ENCODE measurements at regions not wholly inside any gene's neighbourhood (a gene's known extent, or its start where the extent isn't known, plus 50 kb on each side); places are given as distances from the start of the nearest gene placed in this dataset.

GRCh38 chr7:114209968-114210367 is 204.6 kb upstream of the FOXP2 start:
- TF ChIP-seq POLR2A (IDR thresholded peaks at IDR 0.05) (no peak), CTCF (IDR thresholded peaks at IDR 0.05) (no peak), EP300 (IDR thresholded peaks at IDR 0.05) (no peak)
- Histone ChIP-seq H3K9me3 (no peaks in the 10 kb centered on the region), H3K27ac (no peak overlapping the region), H3K4me1 (no peaks in the 10 kb centered on the region), H3K27me3 (no peaks in the 10 kb centered on the region), H3K4me3 (no peak overlapping the region), H3K36me3 (no peaks in the 10 kb centered on the region)
- 74 to 85% methylated on average over 1 of the region's 1 CpG for WGBS, 2 donors
- no peak for DNase-seq (ENCODE audit: low spot score in 2 of 2)

DNA sequence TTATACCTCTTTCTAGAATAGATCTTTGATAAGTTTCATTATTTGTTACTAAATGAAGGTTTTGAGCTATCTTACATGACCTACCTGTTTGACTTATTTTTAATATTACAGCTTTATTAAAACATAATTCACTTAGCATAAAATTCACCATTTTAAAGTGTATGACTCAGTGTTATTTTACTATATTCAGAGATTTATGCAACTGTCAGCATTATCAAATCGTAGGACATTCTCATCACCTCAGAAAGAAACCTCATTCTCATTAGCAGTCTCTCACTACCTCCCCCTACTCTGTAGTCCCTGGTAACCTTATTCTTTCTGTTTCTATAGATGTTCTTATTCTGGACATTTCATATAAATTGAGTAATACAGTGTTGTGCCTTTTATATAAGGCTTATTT is 207.9 kb upstream of the FOXP2 start:
- Histone ChIP-seq H3K4me3 (no peak overlapping the region), H3K27me3 (no peaks in the 10 kb centered on the region), H3K36me3 (no peaks in the 10 kb centered on the region), H3K4me1 (no peaks in the 10 kb centered on the region), H3K27ac (no peak overlapping the region), H3K9me3 (no peaks in the 10 kb centered on the region)
- 75 to 79% methylated on average over 1 of the region's 1 CpG for WGBS, 2 donors
- TF ChIP-seq CTCF (IDR thresholded peaks at IDR 0.05) (no peak), POLR2A (IDR thresholded peaks at IDR 0.05) (no peak), EP300 (IDR thresholded peaks at IDR 0.05) (no peak)
- DNase-seq (ENCODE audit: low spot score in 2 of 2) = no peak

DNA sequence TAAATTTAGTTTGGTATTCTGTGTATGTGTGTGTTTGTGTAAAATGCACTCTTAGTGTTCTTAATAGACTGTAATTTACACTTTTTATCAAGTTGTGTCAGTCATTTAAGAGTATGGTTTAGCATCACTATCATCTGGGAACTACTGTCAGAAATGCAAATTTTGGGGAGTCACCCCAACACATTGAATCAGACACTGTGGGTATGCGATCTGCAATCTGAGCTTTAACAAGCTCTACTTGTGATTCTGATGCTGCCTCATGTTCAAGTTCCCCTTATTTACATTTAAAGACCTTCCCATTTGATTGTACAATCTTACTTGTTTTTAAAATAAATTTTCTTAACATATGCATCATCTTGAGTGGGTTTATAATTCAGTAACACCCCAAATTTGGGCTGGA is 218.1 kb upstream of the FOXP2 start:
- Histone ChIP-seq H3K27me3 (no peaks in the 10 kb centered on the region), H3K27ac (no peak overlapping the region), H3K4me1 (peaks cover 0 to 4% (median 1%) of the 10 kb centered on the region in 4 donors), H3K9me3 (no peaks in the 10 kb centered on the region), H3K4me3 (no peak overlapping the region), H3K36me3 (no peaks in the 10 kb centered on the region)
- no peak for DNase-seq (ENCODE audit: low spot score in 2 of 2)
- WGBS, 2 donors = 96 to 97% methylated on average over 1 of the region's 1 CpG
- TF ChIP-seq POLR2A (IDR thresholded peaks at IDR 0.05) (no peak), EP300 (IDR thresholded peaks at IDR 0.05) (no peak), CTCF (IDR thresholded peaks at IDR 0.05) (no peak)

DNA sequence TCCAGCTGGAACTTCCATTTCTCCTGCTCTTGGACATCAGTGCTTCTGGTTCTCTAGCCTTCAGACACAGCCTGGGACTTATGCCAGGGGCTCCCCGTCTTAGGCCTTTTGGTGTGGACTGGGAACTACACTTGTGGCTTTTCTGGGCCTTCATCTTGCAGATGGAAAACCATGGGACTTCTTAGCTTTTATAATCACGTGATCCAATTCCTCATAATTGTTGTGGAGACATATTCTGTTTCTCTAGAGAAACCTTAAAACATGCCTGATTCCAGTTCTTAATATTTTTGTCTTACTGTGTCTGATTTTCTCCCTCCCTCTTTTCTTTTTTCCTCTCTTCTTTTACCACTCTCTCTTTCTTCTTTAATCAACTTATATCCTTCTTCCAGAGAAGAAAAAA is 224.2 kb upstream of the FOXP2 start:
- TF ChIP-seq CTCF (IDR thresholded peaks at IDR 0.05) = no peak
- WGBS, 2 donors = 70 to 72% methylated on average over 2 of the region's 2 CpGs
- H3K27ac ChIP-seq = no peak overlapping the region
- H3K36me3 ChIP-seq = no peaks in the 10 kb centered on the region
- H3K4me3 ChIP-seq = no peak overlapping the region
- no peaks in the 10 kb centered on the region for H3K9me3 ChIP-seq
- no peaks in the 10 kb centered on the region for H3K27me3 ChIP-seq
- DNase-seq (ENCODE audit: low spot score in 2 of 2) = no peak
- peaks cover 0 to 4% (median 1%) of the 10 kb centered on the region in 4 donors for H3K4me1 ChIP-seq

GRCh38 chr7:114183311-114184088 is 231.1 kb upstream of the FOXP2 start:
- no peaks in the 10 kb centered on the region for H3K9me3 ChIP-seq
- no peak for DNase-seq (ENCODE audit: low spot score in 2 of 2)
- no peak for TF ChIP-seq POLR2A (IDR thresholded peaks at IDR 0.05)
- H3K27ac ChIP-seq = no peak overlapping the region
- peaks cover 0 to 5% (median 0%) of the 10 kb centered on the region in 4 donors for H3K4me1 ChIP-seq
- H3K27me3 ChIP-seq = no peaks in the 10 kb centered on the region
- H3K36me3 ChIP-seq = no peaks in the 10 kb centered on the region
- 82 to 90% methylated on average over 3 of the region's 3 CpGs for WGBS, 2 donors
- H3K4me3 ChIP-seq = no peak overlapping the region
